Immature natural killer cell (primary cell): ENCODE measurements at regions not wholly inside any gene's neighbourhood (a gene's known extent, or its start where the extent isn't known, plus 50 kb on each side); places are given as distances from the start of the nearest gene placed in this dataset.

Experiments used
- DNase-seq, 3 donors: peaks; one replicate each; pipeline ENCODE4 v3.0.0; 2022; ENCODE audit warnings: mixed read lengths in 1 of 3
- H3K27ac Mint-ChIP-seq, 6 donors: one replicate each; pipeline ENCODE4 v1.8.0; 2020; ENCODE audit warnings: mixed read lengths in 6 of 6, mild to moderate bottlenecking in 5 of 6, inconsistent platforms in 4 of 6, moderate library complexity in 3 of 6
- H3K27me3 Mint-ChIP-seq, 3 donors: one replicate each; pipeline ENCODE4 v1.8.0; 2020 to 2021; ENCODE audit warnings: low read depth in 3 of 3, mild to moderate bottlenecking in 3 of 3, mixed read lengths in 3 of 3, moderate library complexity in 3 of 3, inconsistent platforms in 1 of 3
- H3K36me3 Mint-ChIP-seq, 3 donors: one replicate each; pipeline ENCODE4 v1.8.0; 2020; ENCODE audit warnings: mixed read lengths in 3 of 3, inconsistent platforms in 2 of 3, mild to moderate bottlenecking in 2 of 3
- H3K4me1 Mint-ChIP-seq, 2 donors: one replicate each; pipeline ENCODE4 v1.8.0; 2020; ENCODE audit warnings: inconsistent platforms in 2 of 2, mild to moderate bottlenecking in 2 of 2, mixed read lengths in 2 of 2, moderate library complexity in 1 of 2
- H3K4me3 Mint-ChIP-seq, 5 donors: one replicate each; pipeline ENCODE4 v1.8.0; 2020; ENCODE audit warnings: mild to moderate bottlenecking in 5 of 5, mixed read lengths in 5 of 5, inconsistent platforms in 3 of 5, moderate library complexity in 3 of 5
- H3K9me3 Mint-ChIP-seq, 6 donors: one replicate each; pipeline ENCODE4 v1.8.0; 2020; ENCODE audit warnings: mild to moderate bottlenecking in 6 of 6, mixed read lengths in 6 of 6, inconsistent platforms in 4 of 6, moderate library complexity in 3 of 6

DNA sequence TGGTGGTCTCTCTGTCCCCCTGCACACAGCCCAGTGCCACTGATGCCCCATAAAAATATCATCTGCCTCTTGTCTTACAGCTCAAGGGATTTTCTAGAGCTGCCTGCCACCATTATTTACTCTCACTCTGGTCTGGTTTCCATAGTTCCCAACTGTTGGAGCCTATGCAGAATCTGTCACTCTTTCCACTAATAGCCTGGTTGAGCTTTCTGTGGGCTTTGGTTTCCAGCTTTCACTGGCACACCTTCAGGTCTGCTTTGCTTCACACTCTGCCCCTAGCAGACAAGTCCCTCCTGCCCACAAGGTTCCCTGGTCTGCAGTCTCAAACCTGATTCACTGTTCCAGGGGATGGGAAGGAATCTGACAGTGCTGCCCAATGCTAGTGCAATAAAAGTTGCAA, 103.0 kb upstream of the FTMT start:
- Mint-ChIP-seq H3K4me1 (no peaks in the 10 kb centered on the region), H3K36me3 (no peaks in the 10 kb centered on the region), H3K9me3 (peaks cover 0 to 22% (median 8%) of the 10 kb centered on the region in 6 donors), H3K27me3 (no peaks in the 10 kb centered on the region), H3K27ac (no peak overlapping the region), H3K4me3 (no peak overlapping the region)
- no peak for DNase-seq

DNA sequence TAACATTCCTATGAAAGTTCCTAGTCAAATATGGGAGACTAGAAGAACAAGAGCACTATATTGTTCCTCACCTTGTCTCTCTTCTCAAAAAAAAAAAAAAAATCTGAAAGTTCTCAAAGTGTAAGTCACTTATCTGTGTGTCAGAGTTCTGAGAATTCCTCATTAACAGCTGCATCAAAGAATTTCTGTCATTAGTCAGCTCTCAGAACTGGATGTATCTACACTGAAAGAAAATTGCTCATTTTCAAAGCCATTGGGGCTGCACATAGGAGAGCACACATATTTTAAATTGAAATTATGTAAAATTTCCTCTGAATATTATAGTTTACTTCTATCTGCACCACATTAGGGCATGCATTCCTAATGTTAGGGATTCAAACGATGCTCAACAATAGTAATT, 99.5 kb upstream of the FTMT start:
- Mint-ChIP-seq H3K9me3 (peaks cover 2 to 19% (median 8%) of the 10 kb centered on the region in 6 donors), H3K4me3 (no peak overlapping the region), H3K27ac (no peak overlapping the region), H3K4me1 (no peaks in the 10 kb centered on the region), H3K36me3 (no peaks in the 10 kb centered on the region), H3K27me3 (no peaks in the 10 kb centered on the region)
- DNase-seq, result no peak

DNA sequence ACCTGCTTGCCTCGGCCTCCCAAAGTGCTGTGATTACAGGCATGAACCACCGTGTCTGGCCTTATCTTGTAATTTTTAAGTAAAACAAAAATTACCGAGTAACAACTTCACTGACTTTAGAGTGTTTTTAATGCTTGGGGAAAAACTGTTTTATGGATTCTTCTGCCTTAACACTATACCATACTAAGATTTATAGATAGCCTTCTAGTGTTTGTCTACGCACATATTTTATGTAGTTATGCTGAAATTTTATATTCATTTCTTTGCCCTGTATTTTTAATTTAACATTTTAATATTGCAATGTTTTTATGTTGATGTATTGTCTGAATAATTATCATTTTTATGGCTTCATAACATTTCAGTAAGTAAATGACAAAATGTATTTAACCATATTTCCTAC, 96.4 kb upstream of the FTMT start:
- Mint-ChIP-seq H3K9me3 (peaks cover 2 to 27% (median 10%) of the 10 kb centered on the region in 6 donors), H3K27me3 (no peaks in the 10 kb centered on the region), H3K36me3 (no peaks in the 10 kb centered on the region), H3K4me3 (no peak overlapping the region), H3K4me1 (no peaks in the 10 kb centered on the region), H3K27ac (no peak overlapping the region)
- no peak for DNase-seq

DNA sequence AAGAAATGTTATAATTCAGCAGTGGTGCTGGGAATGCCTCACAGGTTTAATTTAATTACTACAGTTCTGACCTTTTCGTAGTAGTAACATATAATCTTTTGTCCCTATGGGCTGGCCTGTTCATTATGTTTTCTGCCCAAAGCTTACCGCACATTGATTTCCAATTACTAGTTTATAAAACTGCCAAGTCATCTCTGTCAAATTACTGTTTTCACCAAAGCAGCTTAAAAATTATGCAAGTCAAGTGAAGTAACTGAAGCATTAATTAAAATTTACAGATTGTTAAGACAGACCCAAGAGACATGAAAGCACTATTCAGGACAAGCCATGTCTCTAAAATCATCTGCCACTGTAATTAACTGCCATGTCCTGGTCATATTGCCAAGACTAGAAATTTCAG, 93.9 kb upstream of the FTMT start:
- DNase-seq, result no peak
- Mint-ChIP-seq H3K27me3 (no peaks in the 10 kb centered on the region), H3K9me3 (peaks cover 0 to 16% (median 7%) of the 10 kb centered on the region in 6 donors), H3K27ac (no peak overlapping the region), H3K4me3 (no peak overlapping the region), H3K36me3 (no peaks in the 10 kb centered on the region), H3K4me1 (no peaks in the 10 kb centered on the region)

DNA sequence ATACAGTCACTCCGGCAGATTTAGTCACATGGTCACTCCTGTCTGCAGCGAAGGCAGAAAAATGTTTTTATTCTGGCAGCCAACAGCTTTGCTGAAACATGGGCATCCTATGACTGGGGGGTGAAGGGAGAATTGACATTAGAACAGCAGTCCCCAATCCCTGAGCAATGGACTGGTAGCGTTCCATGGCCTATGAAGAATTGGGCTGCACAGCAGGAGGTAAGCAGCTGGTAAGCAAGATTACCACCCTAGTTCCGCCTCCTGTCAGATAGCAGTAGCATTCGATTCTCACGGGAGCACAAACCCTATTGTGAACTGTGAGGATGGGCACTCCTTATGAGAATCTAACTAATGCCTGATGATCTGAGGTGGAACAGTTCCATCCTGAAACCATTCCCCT, 93.1 kb upstream of the FTMT start:
- H3K9me3 Mint-ChIP-seq, result peaks cover 0 to 16% (median 8%) of the 10 kb centered on the region in 6 donors
- H3K27me3 Mint-ChIP-seq, result no peaks in the 10 kb centered on the region
- no peaks in the 10 kb centered on the region for H3K36me3 Mint-ChIP-seq
- H3K4me1 Mint-ChIP-seq, result no peaks in the 10 kb centered on the region
- DNase-seq, result no peak
- H3K4me3 Mint-ChIP-seq, result no peak overlapping the region
- no peak overlapping the region for H3K27ac Mint-ChIP-seq

DNA sequence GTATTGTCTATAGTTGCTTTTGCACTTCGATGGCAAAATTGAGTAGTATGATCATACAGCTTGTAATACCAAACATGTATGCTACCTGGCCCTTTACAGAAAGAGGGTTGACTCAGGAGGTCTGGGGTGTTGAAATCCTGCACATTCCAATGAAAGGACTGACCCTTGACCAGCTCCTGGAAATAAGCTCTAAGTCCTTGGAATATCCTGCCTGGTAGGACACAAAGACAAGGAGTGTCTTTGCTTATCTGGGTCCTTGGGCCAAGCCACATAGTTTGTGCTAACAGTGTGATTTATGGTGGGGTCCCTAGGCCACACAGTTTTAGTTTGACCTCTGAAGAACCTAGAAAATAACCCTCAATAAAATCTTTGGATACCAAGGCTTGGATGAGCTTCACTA, 89.3 kb upstream of the FTMT start:
- no peak for DNase-seq
- H3K4me3 Mint-ChIP-seq, result no peak overlapping the region
- H3K27ac Mint-ChIP-seq, result no peak overlapping the region
- H3K27me3 Mint-ChIP-seq, result no peaks in the 10 kb centered on the region
- H3K9me3 Mint-ChIP-seq, result peaks cover 0 to 18% (median 13%) of the 10 kb centered on the region in 6 donors
- no peaks in the 10 kb centered on the region for H3K36me3 Mint-ChIP-seq
- no peaks in the 10 kb centered on the region for H3K4me1 Mint-ChIP-seq

DNA sequence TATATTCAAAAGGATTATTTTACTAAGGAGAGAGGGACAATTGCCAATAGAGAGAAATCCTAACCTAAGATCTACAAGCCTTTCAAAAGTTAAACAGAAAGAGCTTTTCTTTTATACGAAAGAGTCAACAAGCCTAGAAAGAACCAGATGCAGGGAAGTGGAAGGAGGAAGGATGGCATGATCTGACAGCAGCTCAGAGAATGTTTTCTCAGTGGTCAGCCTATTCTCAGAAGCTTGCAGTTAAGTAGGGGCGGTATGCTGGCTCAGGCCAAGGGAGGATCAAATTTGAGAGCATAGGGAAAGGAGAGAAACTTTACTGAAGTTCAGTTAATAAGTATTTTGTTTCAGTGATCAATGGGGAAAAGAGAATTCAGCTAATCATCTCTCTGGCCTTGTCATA, 88.0 kb upstream of the FTMT start:
- H3K27ac Mint-ChIP-seq, result no peak overlapping the region
- H3K9me3 Mint-ChIP-seq, result peaks cover 0 to 23% (median 13%) of the 10 kb centered on the region in 6 donors
- H3K36me3 Mint-ChIP-seq, result no peaks in the 10 kb centered on the region
- H3K4me3 Mint-ChIP-seq, result no peak overlapping the region
- no peaks in the 10 kb centered on the region for H3K27me3 Mint-ChIP-seq
- DNase-seq, result no peak
- no peaks in the 10 kb centered on the region for H3K4me1 Mint-ChIP-seq

DNA sequence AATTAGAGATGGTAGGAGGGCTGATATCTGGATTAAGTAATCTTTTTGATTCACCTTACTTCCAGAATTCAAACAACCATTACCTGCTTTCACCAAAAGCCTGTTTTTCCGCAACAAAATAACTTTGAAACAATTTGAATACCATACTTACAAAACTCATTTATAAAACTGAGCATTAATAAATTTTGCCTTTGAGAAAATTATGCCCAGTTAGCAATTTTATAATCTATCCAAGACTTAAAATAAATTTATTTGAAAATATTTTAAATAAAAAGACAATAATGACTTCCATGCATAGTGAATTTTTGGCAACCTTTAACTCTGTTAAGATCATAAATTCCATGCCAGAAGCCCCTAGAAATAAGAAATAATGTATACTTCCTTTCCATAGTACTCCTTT, 71.3 kb upstream of the FTMT start:
- Mint-ChIP-seq H3K4me1 (no peaks in the 10 kb centered on the region), H3K9me3 (peaks cover 1 to 8% (median 6%) of the 10 kb centered on the region in 6 donors), H3K4me3 (no peak overlapping the region), H3K27ac (no peak overlapping the region), H3K36me3 (no peaks in the 10 kb centered on the region), H3K27me3 (peaks cover 0 to 2% (median 0%) of the 10 kb centered on the region in 3 donors)
- no peak for DNase-seq

DNA sequence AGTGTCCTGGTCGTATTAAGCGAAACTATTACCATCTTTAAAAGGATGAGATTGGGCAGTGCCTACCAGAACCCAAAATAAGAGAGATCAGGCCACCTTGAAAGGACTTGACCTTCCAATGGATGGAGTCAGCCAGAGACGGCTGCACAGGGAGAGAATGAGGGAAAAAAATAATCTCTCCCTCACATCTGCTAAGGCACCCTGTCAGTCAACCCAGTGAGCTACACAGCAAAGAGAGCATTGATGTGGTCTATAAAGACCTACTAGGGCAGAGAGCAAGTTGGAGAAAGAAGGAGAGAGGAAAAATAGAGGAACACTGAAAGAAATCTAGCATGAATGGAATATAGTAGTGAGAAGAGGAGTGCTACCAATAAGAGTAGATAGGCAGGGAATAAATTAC, 68.0 kb upstream of the FTMT start:
- H3K9me3 Mint-ChIP-seq, result peaks cover 0 to 8% (median 4%) of the 10 kb centered on the region in 6 donors
- no peak overlapping the region for H3K27ac Mint-ChIP-seq
- no peaks in the 10 kb centered on the region for H3K4me1 Mint-ChIP-seq
- H3K27me3 Mint-ChIP-seq, result no peaks in the 10 kb centered on the region
- no peak overlapping the region for H3K4me3 Mint-ChIP-seq
- no peak for DNase-seq
- no peaks in the 10 kb centered on the region for H3K36me3 Mint-ChIP-seq

DNA sequence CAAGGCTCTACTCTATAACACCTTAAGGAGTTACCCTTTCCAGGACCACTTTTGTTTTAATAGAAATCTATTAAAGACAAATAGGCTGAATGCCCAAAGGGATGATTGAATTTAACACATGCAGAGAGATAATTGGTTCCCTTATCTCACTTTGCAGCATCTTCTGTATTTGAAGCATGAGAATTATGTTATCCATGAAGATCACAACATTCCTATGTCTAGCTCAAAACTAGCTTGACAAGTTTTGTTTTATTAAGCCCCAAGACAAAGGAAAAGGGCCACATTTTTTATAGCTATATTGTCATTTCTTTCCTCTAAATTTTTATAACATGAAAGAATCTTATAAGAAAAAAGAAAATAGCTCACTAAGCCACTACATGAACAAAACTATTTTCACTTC, 57.9 kb upstream of the FTMT start:
- H3K4me3 Mint-ChIP-seq, result no peak overlapping the region
- H3K27me3 Mint-ChIP-seq, result no peaks in the 10 kb centered on the region
- no peak overlapping the region for H3K27ac Mint-ChIP-seq
- H3K4me1 Mint-ChIP-seq, result no peaks in the 10 kb centered on the region
- no peak for DNase-seq
- no peaks in the 10 kb centered on the region for H3K36me3 Mint-ChIP-seq
- H3K9me3 Mint-ChIP-seq, result peaks cover 0 to 11% (median 6%) of the 10 kb centered on the region in 6 donors

DNA sequence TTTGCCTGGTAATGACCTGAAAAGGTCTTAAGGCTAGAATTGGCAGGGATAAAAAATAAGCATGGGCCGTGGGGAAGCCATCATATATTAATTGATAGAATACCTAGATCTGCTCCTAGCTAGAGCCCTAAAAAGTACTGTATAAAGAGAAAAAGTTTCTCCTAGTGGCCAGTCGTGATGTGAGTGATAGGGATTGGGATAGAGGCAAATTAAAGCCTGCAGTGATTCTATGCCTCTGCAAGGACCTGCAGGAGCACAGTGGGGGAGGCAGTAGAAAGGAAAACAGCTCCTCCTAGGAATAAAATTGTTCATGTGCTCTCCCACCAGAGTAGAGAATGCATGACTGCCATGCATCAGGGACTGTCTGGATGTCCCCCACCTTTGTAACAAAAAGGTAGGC, 56.2 kb upstream of the FTMT start:
- Mint-ChIP-seq H3K9me3 (peaks cover 0 to 9% (median 7%) of the 10 kb centered on the region in 6 donors), H3K27ac (no peak overlapping the region), H3K36me3 (no peaks in the 10 kb centered on the region), H3K4me3 (no peak overlapping the region), H3K4me1 (no peaks in the 10 kb centered on the region), H3K27me3 (no peaks in the 10 kb centered on the region)
- no peak for DNase-seq

DNA sequence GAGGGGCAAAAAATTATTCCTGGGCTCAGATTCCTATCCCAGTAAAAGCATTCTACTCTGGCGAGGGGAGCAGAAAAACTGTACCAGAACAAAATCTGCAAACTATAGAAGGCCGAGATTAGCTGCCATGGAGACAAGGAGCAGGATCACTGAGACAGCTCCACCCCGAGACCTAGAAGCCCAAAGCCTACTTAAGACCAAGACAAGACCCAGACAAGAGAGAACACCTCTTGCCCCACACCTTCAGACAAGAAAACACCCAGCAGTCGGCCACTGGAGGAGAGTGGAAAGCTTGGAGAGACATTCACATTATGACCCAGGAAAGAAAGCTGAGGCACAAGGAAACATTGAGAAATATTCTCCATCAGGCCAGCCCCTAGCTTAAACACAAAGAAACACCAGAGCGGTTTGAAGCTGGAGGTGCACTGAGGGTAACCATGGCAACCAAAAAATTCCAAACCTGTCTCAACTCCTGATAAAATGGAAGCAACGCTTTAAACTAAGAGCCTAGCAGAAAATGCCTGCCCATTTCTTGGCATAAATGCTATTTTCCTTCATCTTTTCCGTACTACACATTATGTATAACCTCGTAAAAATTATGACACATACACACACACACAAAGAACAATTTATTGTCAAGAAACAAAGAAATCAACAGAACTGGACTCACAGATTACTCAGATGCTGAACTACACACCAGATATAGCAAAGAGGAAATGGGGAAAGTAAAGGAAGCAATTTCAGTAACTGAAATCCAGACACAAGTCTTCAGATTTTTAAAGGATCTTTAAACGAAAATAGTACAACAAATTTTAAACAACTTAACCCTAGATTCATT, 53.8 kb upstream of the FTMT start:
- Mint-ChIP-seq H3K4me3 (no peak overlapping the region), H3K36me3 (no peaks in the 10 kb centered on the region), H3K4me1 (no peaks in the 10 kb centered on the region), H3K27ac (no peak overlapping the region), H3K27me3 (no peaks in the 10 kb centered on the region), H3K9me3 (peaks cover 0 to 13% (median 6%) of the 10 kb centered on the region in 6 donors)
- no peak for DNase-seq
